PFSK-1 (cell line): ENCODE measurements at regions not wholly inside any gene's neighbourhood (a gene's known extent, or its start where the extent isn't known, plus 50 kb on each side); places are given as distances from the start of the nearest gene placed in this dataset.

ENCODE experiments used
- FOXP2 ChIP-seq: optimal IDR thresholded peaks from 2 replicates; pipeline ENCODE3; 2011; ENCODE audit warnings: borderline replicate concordance, control low read depth, inconsistent platforms; ENCODE audit not compliant: insufficient read depth; ENCODE audit errors: extremely low read length, extremely low read depth
- POLR2AphosphoS5 ChIP-seq: IDR thresholded peaks from 2 replicates; pipeline ENCODE4 v1.6.1; 2012; ENCODE audit warnings: low read depth, mild to moderate bottlenecking, control low read depth, low read length, moderate library complexity
- SIN3A ChIP-seq: IDR thresholded peaks from 2 replicates; pipeline ENCODE4 v1.6.1; 2012; ENCODE audit warnings: mild to moderate bottlenecking, low read length, moderate library complexity, borderline replicate concordance; ENCODE audit not compliant: insufficient read depth
- TAF1 ChIP-seq: IDR thresholded peaks from 2 replicates; pipeline ENCODE4 v1.6.1; 2012; ENCODE audit warnings: low read length, control low read depth, borderline replicate concordance; ENCODE audit not compliant: insufficient read depth
- TF ChIP-seq, protein P1 (sequence below), 2 experiments: IDR thresholded peaks; 2 replicates each; pipeline versions ENCODE4 v1.6.1 to v1.8.0; 2011 to 2012; ENCODE audit warnings: low read depth in 2 of 2, low read length in 2 of 2, control low read depth in 1 of 2, inconsistent platforms in 1 of 2, mild to moderate bottlenecking in 1 of 2, moderate library complexity in 1 of 2; ENCODE audit not compliant: insufficient read depth in 1 of 2

DNA sequence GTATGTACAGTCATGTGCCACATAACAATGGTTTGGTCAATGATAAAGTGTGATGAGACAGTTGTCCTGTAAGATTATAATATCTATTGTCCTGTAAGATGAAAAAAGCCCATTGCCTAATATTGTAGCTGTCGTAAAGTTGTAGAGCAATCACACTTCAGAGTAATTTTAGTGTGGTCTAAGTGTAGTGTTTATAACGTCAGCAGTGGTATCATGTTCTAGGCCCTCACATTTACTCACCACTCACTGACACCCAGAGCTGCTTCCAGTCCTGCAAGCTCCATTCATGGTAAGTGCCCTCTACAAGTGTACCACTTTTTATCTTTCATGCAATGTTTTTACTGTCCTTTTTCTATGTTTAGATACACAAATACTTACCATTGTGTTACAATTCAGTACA lies 259.9 kb upstream of the RAB4A start:
- TF ChIP-seq SIN3A (no peak), POLR2AphosphoS5 (no peak), FOXP2 (no peak), TAF1 (no peak)
- TF ChIP-seq, protein P1, sequence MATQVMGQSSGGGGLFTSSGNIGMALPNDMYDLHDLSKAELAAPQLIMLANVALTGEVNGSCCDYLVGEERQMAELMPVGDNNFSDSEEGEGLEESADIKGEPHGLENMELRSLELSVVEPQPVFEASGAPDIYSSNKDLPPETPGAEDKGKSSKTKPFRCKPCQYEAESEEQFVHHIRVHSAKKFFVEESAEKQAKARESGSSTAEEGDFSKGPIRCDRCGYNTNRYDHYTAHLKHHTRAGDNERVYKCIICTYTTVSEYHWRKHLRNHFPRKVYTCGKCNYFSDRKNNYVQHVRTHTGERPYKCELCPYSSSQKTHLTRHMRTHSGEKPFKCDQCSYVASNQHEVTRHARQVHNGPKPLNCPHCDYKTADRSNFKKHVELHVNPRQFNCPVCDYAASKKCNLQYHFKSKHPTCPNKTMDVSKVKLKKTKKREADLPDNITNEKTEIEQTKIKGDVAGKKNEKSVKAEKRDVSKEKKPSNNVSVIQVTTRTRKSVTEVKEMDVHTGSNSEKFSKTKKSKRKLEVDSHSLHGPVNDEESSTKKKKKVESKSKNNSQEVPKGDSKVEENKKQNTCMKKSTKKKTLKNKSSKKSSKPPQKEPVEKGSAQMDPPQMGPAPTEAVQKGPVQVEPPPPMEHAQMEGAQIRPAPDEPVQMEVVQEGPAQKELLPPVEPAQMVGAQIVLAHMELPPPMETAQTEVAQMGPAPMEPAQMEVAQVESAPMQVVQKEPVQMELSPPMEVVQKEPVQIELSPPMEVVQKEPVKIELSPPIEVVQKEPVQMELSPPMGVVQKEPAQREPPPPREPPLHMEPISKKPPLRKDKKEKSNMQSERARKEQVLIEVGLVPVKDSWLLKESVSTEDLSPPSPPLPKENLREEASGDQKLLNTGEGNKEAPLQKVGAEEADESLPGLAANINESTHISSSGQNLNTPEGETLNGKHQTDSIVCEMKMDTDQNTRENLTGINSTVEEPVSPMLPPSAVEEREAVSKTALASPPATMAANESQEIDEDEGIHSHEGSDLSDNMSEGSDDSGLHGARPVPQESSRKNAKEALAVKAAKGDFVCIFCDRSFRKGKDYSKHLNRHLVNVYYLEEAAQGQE (IDR thresholded peaks at IDR 0.05; ENCODE audit: insufficient read depth in 1 of 2, low read depth in 2 of 2, low read length in 2 of 2) = no peak
